A549 (cell line): ENCODE measurements at regions not wholly inside any gene's neighbourhood (a gene's known extent, or its start where the extent isn't known, plus 50 kb on each side); places are given as distances from the start of the nearest gene placed in this dataset.
"Not testable (repeated sequence)": the region's sequence is repeated elsewhere in the genome, so short reads cannot be mapped to it uniquely, and the experiment has no call there.

Experiments
- CEBPB ChIP-seq, 2 experiments: fragments of >200 bp in 1 of 2; sonication (Bioruptor Twin) in 1 of 2; formaldehyde crosslinking in 1 of 2; IDR thresholded peaks; 2 replicates each; pipeline ENCODE4 v1.6.1; 2012 to 2016
- EP300 ChIP-seq, 2 experiments: fragments of >200 bp; sonication (Bioruptor Twin); formaldehyde crosslinking; IDR thresholded peaks; 2 replicates in 1 of 2; 3 replicates in 1 of 2; pipeline ENCODE4 v1.6.1; 2016 to 2017
- HDAC2 ChIP-seq: fragments of 200-600 bp; sonication (generic); IDR thresholded peaks from 2 replicates; pipeline ENCODE4 v1.6.1; 2016
- MYC ChIP-seq: IDR thresholded peaks from 2 replicates; pipeline ENCODE4 v1.6.1; 2012; ENCODE audit warnings: mild to moderate bottlenecking, inconsistent platforms, low read length, improper control_type of control experiment, borderline replicate concordance
- NPAS2 ChIP-seq: fragments of 250-450 bp; sonication (Bioruptor Pico); IDR thresholded peaks from 2 replicates; pipeline ENCODE4 v1.8.0; 2022; ENCODE audit warnings: mild to moderate bottlenecking, moderate library complexity, borderline replicate concordance
- POLR2A ChIP-seq: IDR thresholded peaks from 2 replicates; pipeline ENCODE4 v1.6.1; 2012; ENCODE audit warnings: mild to moderate bottlenecking, low read length
- RAD21 ChIP-seq, 2 experiments: fragments of >200 bp in 1 of 2; sonication (Bioruptor Twin) in 1 of 2; formaldehyde crosslinking in 1 of 2; IDR thresholded peaks in 1 of 2; conservative IDR thresholded peaks in 1 of 2; 2 replicates in 1 of 2; 3 replicates in 1 of 2; pipeline ENCODE4 v1.6.1; 2012 to 2018; ENCODE audit warnings: inconsistent platforms in 1 of 2
- RFX5 ChIP-seq: fragments of 450-650 bp; IDR thresholded peaks from 2 replicates; pipeline ENCODE4 v1.7.1; 2014; ENCODE audit warnings: antibody characterized with exemption, mild to moderate bottlenecking, moderate library complexity
- RNF2 ChIP-seq: fragments of 200-600 bp; sonication (generic); IDR thresholded peaks from 2 replicates; pipeline ENCODE4 v1.6.1; 2016; ENCODE audit warnings: low read depth, mild to moderate bottlenecking, antibody characterized with exemption, moderate library complexity, borderline replicate concordance
- SMC3 ChIP-seq: fragments of >200 bp; sonication (Bioruptor Twin); formaldehyde crosslinking; IDR thresholded peaks from 3 replicates; pipeline ENCODE4 v1.6.1; 2018; ENCODE audit warnings: inconsistent platforms
- ZC3H11A ChIP-seq: fragments of 450-650 bp; IDR thresholded peaks from 2 replicates; pipeline ENCODE4 v1.6.1; 2014; ENCODE audit warnings: antibody characterized with exemption, mild to moderate bottlenecking
- TF ChIP-seq, protein P1 (sequence below): IDR thresholded peaks from 2 replicates; pipeline ENCODE4 v1.6.1; 2012; ENCODE audit warnings: low read depth, borderline replicate concordance
- TF ChIP-seq, protein P2 (sequence below): fragments of >200 bp; sonication (Bioruptor Twin); formaldehyde crosslinking; IDR thresholded peaks from 3 replicates; pipeline ENCODE4 v1.5.1; 2016
- TF ChIP-seq, protein P3 (sequence below): IDR thresholded peaks from 2 replicates; pipeline ENCODE4 v1.6.1; 2012

GRCh38 chr1:87436115-87436514 is 107.4 kb downstream of the LMO4 start:
- TF ChIP-seq POLR2A; RNF2; RFX5; MYC; EP300 (IDR thresholded peaks at IDR 0.05); NPAS2; SMC3; RAD21 (conservative IDR thresholded peaks at IDR 0.05 in 1 of 2, IDR thresholded peaks at IDR 0.05 in 1 of 2); ZC3H11A; HDAC2; CEBPB (IDR thresholded peaks at IDR 0.05): not testable (repeated sequence)
- TF ChIP-seq, protein P1, sequence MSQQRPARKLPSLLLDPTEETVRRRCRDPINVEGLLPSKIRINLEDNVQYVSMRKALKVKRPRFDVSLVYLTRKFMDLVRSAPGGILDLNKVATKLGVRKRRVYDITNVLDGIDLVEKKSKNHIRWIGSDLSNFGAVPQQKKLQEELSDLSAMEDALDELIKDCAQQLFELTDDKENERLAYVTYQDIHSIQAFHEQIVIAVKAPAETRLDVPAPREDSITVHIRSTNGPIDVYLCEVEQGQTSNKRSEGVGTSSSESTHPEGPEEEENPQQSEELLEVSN = not testable (repeated sequence)
- TF ChIP-seq, protein P2, sequence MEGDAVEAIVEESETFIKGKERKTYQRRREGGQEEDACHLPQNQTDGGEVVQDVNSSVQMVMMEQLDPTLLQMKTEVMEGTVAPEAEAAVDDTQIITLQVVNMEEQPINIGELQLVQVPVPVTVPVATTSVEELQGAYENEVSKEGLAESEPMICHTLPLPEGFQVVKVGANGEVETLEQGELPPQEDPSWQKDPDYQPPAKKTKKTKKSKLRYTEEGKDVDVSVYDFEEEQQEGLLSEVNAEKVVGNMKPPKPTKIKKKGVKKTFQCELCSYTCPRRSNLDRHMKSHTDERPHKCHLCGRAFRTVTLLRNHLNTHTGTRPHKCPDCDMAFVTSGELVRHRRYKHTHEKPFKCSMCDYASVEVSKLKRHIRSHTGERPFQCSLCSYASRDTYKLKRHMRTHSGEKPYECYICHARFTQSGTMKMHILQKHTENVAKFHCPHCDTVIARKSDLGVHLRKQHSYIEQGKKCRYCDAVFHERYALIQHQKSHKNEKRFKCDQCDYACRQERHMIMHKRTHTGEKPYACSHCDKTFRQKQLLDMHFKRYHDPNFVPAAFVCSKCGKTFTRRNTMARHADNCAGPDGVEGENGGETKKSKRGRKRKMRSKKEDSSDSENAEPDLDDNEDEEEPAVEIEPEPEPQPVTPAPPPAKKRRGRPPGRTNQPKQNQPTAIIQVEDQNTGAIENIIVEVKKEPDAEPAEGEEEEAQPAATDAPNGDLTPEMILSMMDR = not testable (repeated sequence)
- TF ChIP-seq, protein P3, sequence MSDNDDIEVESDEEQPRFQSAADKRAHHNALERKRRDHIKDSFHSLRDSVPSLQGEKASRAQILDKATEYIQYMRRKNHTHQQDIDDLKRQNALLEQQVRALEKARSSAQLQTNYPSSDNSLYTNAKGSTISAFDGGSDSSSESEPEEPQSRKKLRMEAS = not testable (repeated sequence)
